ENCODE measurements at regions not wholly inside any gene's neighbourhood (a gene's known extent, or its start where the extent isn't known, plus 50 kb on each side); places are given as distances from the start of the nearest gene placed in this dataset.

GRCh38 chr1:157227700-157228099, 89.5 kb upstream of the ETV3 start:
- TF ChIP-seq SUZ12 (IDR thresholded peaks at IDR 0.05; ENCODE audit: extremely low read depth, insufficient read depth, insufficient read length) (no peak), ZNF274 (IDR thresholded peaks at IDR 0.05; ENCODE audit: low read depth, low read length) (no peak)
